H1 (cell line): ENCODE measurements at regions not wholly inside any gene's neighbourhood (a gene's known extent, or its start where the extent isn't known, plus 50 kb on each side); places are given as distances from the start of the nearest gene placed in this dataset.

Source experiments
- RNF2 ChIP-seq: fragments of 200-900, 300-1000 bp; sonication (generic); IDR thresholded peaks from 2 replicates; pipeline ENCODE4 v1.7.1; 2016; ENCODE audit warnings: borderline replicate concordance, low read depth, mild to moderate bottlenecking, antibody characterized with exemption, low read length; ENCODE audit not compliant: poor library complexity, severe bottlenecking; ENCODE audit errors: missing control alignments
- SP4 ChIP-seq: IDR thresholded peaks from 2 replicates; pipeline ENCODE4 v1.6.1; 2012; ENCODE audit warnings: low read length, inconsistent platforms
- TAF7 ChIP-seq: optimal IDR thresholded peaks from 2 replicates; pipeline ENCODE3; 2011; ENCODE audit warnings: low read depth, mild to moderate bottlenecking, inconsistent platforms, low read length, moderate library complexity, borderline replicate concordance
- TBP ChIP-seq: IDR thresholded peaks from 2 replicates; pipeline ENCODE4 v1.6.1; 2011; ENCODE audit warnings: low read depth, low read length, improper control_type of control experiment
- ZNF274 ChIP-seq: IDR thresholded peaks from 2 replicates; pipeline ENCODE4 v1.7.0; 2012; ENCODE audit warnings: low read length, borderline replicate concordance; ENCODE audit errors: extremely low read depth

DNA sequence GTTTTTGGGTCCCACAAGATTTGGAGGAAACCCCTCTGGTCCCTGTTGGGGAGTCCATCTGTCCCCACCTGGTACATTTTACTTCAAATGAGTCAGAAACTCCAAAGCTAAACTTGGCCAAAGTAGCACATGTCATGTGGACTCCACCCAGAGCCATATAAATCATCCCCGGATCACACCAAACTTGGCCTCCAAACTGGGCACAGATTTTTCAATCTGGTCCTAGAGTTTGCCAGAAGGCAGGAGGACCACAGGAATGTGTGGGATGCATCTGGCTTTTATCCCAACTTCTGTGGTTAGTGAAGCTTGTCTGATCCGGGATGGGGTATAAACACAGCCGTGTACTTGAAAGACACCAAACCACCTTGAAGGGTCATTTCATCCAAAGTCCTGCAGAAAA is 66.3 kb downstream of the MAT2B start (continued):
- TF ChIP-seq RNF2 = no peak
- TF ChIP-seq SP4 = no peak
- no peak for TF ChIP-seq TBP
- no peak for TF ChIP-seq TAF7
- no peak for TF ChIP-seq ZNF274
